ENCODE measurements at regions not wholly inside any gene's neighbourhood (a gene's known extent, or its start where the extent isn't known, plus 50 kb on each side); places are given as distances from the start of the nearest gene placed in this dataset.
"Not testable (repeated sequence)": the region's sequence is repeated elsewhere in the genome, so short reads cannot be mapped to it uniquely, and the experiment has no call there.

DNA sequence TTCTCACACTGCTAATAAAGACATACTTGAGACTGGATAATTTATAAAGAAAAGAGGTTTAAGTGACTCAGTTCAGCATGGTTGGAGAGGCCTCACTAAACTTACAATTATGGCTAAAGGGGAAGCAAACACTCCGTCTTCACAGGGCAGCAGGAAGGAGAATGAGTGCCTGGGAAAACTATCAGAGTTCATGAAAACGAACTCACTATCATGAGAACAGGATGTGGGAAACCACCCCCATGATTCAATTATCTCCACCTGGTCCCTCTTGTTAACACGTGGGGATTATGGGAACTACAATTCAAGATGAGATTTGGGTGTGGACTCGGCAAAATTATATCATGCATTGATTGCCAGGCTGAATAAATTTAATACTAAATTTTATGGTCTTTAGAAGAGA lies 592.7 kb downstream of the GRXCR1 start:
- Histone ChIP-seq H3K27me3 (ENCODE audit: insufficient read depth, poor library complexity, severe bottlenecking) (no peaks in the 10 kb centered on the region), H3K27ac (ENCODE audit: poor library complexity, severe bottlenecking) (no peak overlapping the region), H3K36me3 (ENCODE audit: low read depth) (no peaks in the 10 kb centered on the region; the same call in 1 of the 2 replicates), H3K4me1 (ENCODE audit: insufficient read depth, poor library complexity, severe bottlenecking) (no peaks in the 10 kb centered on the region), H3K9me3 (ENCODE audit: severe bottlenecking) (no peaks in the 10 kb centered on the region), H3K4me3 (ENCODE audit: severe bottlenecking) (no peak overlapping the region)
- no peak for ATAC-seq (ENCODE audit: low read depth)
- DNase-seq (ENCODE audit: low spot score): no peak
- TF ChIP-seq, protein P1, sequence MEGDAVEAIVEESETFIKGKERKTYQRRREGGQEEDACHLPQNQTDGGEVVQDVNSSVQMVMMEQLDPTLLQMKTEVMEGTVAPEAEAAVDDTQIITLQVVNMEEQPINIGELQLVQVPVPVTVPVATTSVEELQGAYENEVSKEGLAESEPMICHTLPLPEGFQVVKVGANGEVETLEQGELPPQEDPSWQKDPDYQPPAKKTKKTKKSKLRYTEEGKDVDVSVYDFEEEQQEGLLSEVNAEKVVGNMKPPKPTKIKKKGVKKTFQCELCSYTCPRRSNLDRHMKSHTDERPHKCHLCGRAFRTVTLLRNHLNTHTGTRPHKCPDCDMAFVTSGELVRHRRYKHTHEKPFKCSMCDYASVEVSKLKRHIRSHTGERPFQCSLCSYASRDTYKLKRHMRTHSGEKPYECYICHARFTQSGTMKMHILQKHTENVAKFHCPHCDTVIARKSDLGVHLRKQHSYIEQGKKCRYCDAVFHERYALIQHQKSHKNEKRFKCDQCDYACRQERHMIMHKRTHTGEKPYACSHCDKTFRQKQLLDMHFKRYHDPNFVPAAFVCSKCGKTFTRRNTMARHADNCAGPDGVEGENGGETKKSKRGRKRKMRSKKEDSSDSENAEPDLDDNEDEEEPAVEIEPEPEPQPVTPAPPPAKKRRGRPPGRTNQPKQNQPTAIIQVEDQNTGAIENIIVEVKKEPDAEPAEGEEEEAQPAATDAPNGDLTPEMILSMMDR (IDR thresholded peaks at IDR 0.05; ENCODE audit: poor library complexity, severe bottlenecking): no peak

DNA sequence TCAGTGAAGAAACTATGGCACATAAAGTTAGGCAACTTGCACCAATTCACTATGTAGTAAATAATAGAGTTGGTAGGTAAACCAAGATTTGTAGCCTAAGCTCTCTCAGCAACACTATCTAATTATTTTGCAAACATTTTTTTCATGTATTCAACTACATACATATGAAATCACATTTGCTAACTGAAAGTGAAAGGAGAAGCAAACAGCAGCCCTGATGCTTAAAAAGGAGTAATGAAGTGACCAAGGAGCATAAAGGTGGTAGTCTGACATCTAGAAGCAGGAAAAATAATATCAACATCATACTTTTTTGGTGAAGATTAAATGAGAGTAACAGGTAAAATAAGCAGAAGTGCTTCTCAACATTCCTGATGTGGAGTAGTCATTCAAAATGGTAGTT lies 603.7 kb downstream of the GRXCR1 start:
- DNase-seq (ENCODE audit: low spot score) (no peak), ATAC-seq (ENCODE audit: low read depth) (no peak)
- TF ChIP-seq, protein P1 (IDR thresholded peaks at IDR 0.05; ENCODE audit: poor library complexity, severe bottlenecking): no peak
- Histone ChIP-seq H3K36me3 (ENCODE audit: low read depth) (no peaks in the 10 kb centered on the region), H3K9me3 (ENCODE audit: severe bottlenecking) (no peaks in the 10 kb centered on the region), H3K27ac (ENCODE audit: poor library complexity, severe bottlenecking) (no peak overlapping the region), H3K4me1 (ENCODE audit: insufficient read depth, poor library complexity, severe bottlenecking) (no peaks in the 10 kb centered on the region), H3K27me3 (ENCODE audit: insufficient read depth, poor library complexity, severe bottlenecking) (no peaks in the 10 kb centered on the region), H3K4me3 (ENCODE audit: severe bottlenecking) (no peak overlapping the region)

DNA sequence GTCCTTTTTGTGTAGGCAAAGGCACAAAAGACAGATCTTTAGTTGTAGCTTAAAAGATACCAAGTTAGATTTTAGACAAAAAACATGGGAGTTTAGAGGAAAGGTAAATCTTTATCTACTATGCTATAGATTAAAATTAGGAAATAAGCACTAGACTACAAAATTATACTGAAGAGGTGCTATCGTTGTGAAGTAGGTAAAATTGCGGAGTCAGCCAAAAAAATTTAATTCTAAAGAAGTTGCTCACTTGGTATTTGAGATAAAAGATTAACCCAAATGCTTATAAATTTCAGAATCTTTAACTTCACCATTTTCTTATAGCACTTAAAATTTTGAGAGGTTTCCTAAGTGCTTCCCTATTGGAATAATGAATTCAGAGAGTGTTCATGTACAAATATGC lies 604.1 kb downstream of the GRXCR1 start:
- H3K27me3 ChIP-seq (ENCODE audit: insufficient read depth, poor library complexity, severe bottlenecking): no peaks in the 10 kb centered on the region
- TF ChIP-seq, protein P1 (IDR thresholded peaks at IDR 0.05; ENCODE audit: poor library complexity, severe bottlenecking): no peak
- DNase-seq (ENCODE audit: low spot score): no peak
- H3K4me3 ChIP-seq (ENCODE audit: severe bottlenecking): no peak overlapping the region
- H3K4me1 ChIP-seq (ENCODE audit: insufficient read depth, poor library complexity, severe bottlenecking): no peaks in the 10 kb centered on the region
- H3K27ac ChIP-seq (ENCODE audit: poor library complexity, severe bottlenecking): no peak overlapping the region
- H3K36me3 ChIP-seq (ENCODE audit: low read depth): no peaks in the 10 kb centered on the region
- H3K9me3 ChIP-seq (ENCODE audit: severe bottlenecking): no peaks in the 10 kb centered on the region
- ATAC-seq (ENCODE audit: low read depth): no peak

DNA sequence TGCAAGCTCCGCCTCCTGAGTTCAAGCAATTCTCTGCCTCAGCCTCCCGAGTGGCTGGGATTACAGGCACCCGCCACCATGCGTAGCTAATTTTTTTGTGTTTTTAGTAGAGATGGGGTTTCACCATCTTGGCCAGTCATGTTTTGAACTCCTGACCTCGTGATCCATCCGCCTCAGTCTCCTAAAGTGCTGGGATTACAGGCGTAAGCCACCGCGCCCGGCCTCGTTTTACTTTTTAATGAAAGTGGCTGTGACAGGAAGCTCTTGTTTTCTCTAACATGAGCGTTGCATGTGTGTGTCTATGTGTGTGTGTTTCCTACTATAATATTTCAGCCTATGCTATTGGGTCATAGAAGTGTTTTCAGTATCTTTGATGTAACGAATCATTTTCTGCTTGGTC lies 613.3 kb downstream of the GRXCR1 start:
- DNase-seq (ENCODE audit: low spot score); H3K27ac ChIP-seq (ENCODE audit: poor library complexity, severe bottlenecking); H3K9me3 ChIP-seq (ENCODE audit: severe bottlenecking); ATAC-seq (ENCODE audit: low read depth); H3K4me3 ChIP-seq (ENCODE audit: severe bottlenecking); H3K36me3 ChIP-seq (ENCODE audit: low read depth); H3K4me1 ChIP-seq (ENCODE audit: insufficient read depth, poor library complexity, severe bottlenecking); H3K27me3 ChIP-seq (ENCODE audit: insufficient read depth, poor library complexity, severe bottlenecking): not testable (repeated sequence)

DNA sequence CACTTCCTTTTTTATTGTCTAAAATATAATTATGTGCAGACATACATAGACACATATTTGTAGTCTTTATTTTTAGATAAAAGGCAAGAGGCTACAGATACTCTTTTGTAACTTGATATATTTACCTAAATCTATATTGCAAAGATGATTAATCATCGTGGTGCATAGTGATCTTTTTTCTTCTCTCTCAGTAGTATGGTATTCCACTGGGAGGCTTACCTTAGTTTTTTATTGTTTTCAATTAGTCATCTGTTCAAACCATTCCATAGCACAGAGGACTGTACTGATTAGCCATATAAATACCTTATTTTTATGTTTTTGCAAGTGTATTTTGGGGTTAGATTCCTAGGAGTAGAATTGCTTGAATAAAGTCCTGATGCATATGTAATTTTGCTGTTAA lies 619.7 kb downstream of the GRXCR1 start:
- H3K9me3 ChIP-seq (ENCODE audit: severe bottlenecking): no peaks in the 10 kb centered on the region
- TF ChIP-seq, protein P1 (IDR thresholded peaks at IDR 0.05; ENCODE audit: poor library complexity, severe bottlenecking): no peak
- DNase-seq (ENCODE audit: low spot score) (no peak), ATAC-seq (ENCODE audit: low read depth) (peak; percentile 100)
- peaks cover 8% of the 10 kb centered on the region for H3K4me1 ChIP-seq (ENCODE audit: insufficient read depth, poor library complexity, severe bottlenecking)
- H3K27me3 ChIP-seq (ENCODE audit: insufficient read depth, poor library complexity, severe bottlenecking): no peaks in the 10 kb centered on the region
- no peaks in the 10 kb centered on the region for H3K36me3 ChIP-seq (ENCODE audit: low read depth)
- H3K4me3 ChIP-seq (ENCODE audit: severe bottlenecking): no peak overlapping the region
- H3K27ac ChIP-seq (ENCODE audit: poor library complexity, severe bottlenecking): no peak overlapping the region
